Thyroid gland (tissue), 4 donors: ENCODE measurements at regions not wholly inside any gene's neighbourhood (a gene's known extent, or its start where the extent isn't known, plus 50 kb on each side); places are given as distances from the start of the nearest gene placed in this dataset.

ENCODE experiments used
- DNase-seq, 2 donors: peaks; one replicate each; pipeline ENCODE4 v3.0.0-alpha.2; 2019
- H3K27ac ChIP-seq, 3 donors: fragments of 200-600 bp; sonication (generic); 1 replicate in 2 of 3; 2 replicates in 1 of 3; pipeline ENCODE4 v1.5.1; 2016 to 2019; ENCODE audit warnings: mild to moderate bottlenecking in 1 of 3, moderate library complexity in 1 of 3
- H3K27me3 ChIP-seq: fragments of 200-600 bp; sonication (generic); one replicate; pipeline ENCODE4 v1.5.1; 2019
- H3K36me3 ChIP-seq, 2 donors: fragments of 200-600 bp; sonication (generic); one replicate each; pipeline ENCODE4 v1.5.1; 2016 to 2019
- H3K4me1 ChIP-seq, 2 donors: fragments of 200-600 bp; sonication (generic); one replicate each; pipeline ENCODE4 v1.5.1; 2017 to 2019
- H3K4me3 ChIP-seq, 3 donors: fragments of 200-600 bp; sonication (generic); replicated peaks in 1 of 3; 1 replicate in 2 of 3; 2 replicates in 1 of 3; pipeline ENCODE4 v1.5.1; 2016; ENCODE audit warnings: mild to moderate bottlenecking in 1 of 3
- H3K9me3 ChIP-seq: fragments of 200-600 bp; sonication (generic); one replicate; pipeline ENCODE4 v1.5.1; 2017
- POLR2A ChIP-seq, 2 donors: fragments of 450-650 bp; IDR thresholded peaks; one replicate each; pipeline ENCODE4 v1.6.1; 2017; ENCODE audit warnings: antibody characterized with exemption in 2 of 2, mild to moderate bottlenecking in 2 of 2, moderate library complexity in 1 of 2
- WGBS, 2 donors: methylation state at CpG; one replicate each; pipeline ENCODE4 v1.1.5; 2017; 5-methylcytosine and 5-hydroxymethylcytosine counted together
- intact Hi-C: fragments of 100-400 bp; cut with DNase I; formaldehyde crosslinking; loops from one replicate; pipeline ENCODE4 v1.15.1; 2023
- TF ChIP-seq, protein P1 (sequence below), 6 experiments: fragments of 200-600 bp in 3 of 6; fragments of 450-650 bp in 3 of 6; sonication (generic) in 3 of 6; IDR thresholded peaks; one replicate each; pipeline ENCODE4 v1.5.1; 2016 to 2019; ENCODE audit warnings: antibody characterized with exemption in 6 of 6, mild to moderate bottlenecking in 2 of 6, inconsistent platforms in 1 of 6, moderate library complexity in 1 of 6

GRCh38 chr3:151611419-151611818, 122.3 kb upstream of the AADACL2 start:
- TF ChIP-seq, protein P1, sequence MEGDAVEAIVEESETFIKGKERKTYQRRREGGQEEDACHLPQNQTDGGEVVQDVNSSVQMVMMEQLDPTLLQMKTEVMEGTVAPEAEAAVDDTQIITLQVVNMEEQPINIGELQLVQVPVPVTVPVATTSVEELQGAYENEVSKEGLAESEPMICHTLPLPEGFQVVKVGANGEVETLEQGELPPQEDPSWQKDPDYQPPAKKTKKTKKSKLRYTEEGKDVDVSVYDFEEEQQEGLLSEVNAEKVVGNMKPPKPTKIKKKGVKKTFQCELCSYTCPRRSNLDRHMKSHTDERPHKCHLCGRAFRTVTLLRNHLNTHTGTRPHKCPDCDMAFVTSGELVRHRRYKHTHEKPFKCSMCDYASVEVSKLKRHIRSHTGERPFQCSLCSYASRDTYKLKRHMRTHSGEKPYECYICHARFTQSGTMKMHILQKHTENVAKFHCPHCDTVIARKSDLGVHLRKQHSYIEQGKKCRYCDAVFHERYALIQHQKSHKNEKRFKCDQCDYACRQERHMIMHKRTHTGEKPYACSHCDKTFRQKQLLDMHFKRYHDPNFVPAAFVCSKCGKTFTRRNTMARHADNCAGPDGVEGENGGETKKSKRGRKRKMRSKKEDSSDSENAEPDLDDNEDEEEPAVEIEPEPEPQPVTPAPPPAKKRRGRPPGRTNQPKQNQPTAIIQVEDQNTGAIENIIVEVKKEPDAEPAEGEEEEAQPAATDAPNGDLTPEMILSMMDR (IDR thresholded peaks at IDR 0.05), result no peak
- TF ChIP-seq POLR2A (IDR thresholded peaks at IDR 0.05), result no peak
- WGBS, 2 donors, result 80 to 82% methylated on average over 3 of the region's 3 CpGs
- no peaks in the 10 kb centered on the region for H3K36me3 ChIP-seq
- no peak overlapping the region for H3K4me3 ChIP-seq
- H3K4me1 ChIP-seq, result no peaks in the 10 kb centered on the region
- H3K27me3 ChIP-seq, result no peaks in the 10 kb centered on the region
- no peak overlapping the region for H3K27ac ChIP-seq
- intact Hi-C loops, result no loop called here
- H3K9me3 ChIP-seq, result no peaks in the 10 kb centered on the region
- DNase-seq, result no peak

GRCh38 chr3:151609491-151609890, 124.2 kb upstream of the AADACL2 start:
- H3K9me3 ChIP-seq, result no peaks in the 10 kb centered on the region
- H3K4me3 ChIP-seq, result no peak overlapping the region
- H3K4me1 ChIP-seq, result no peaks in the 10 kb centered on the region
- no peaks in the 10 kb centered on the region for H3K27me3 ChIP-seq
- DNase-seq, result no peak
- H3K36me3 ChIP-seq, result no peaks in the 10 kb centered on the region
- H3K27ac ChIP-seq, result no peak overlapping the region
- TF ChIP-seq POLR2A (IDR thresholded peaks at IDR 0.05), result no peak
- intact Hi-C loops, result no loop called here
- WGBS, 2 donors, result 94 to 98% methylated on average over 2 of the region's 2 CpGs

- no peak for TF ChIP-seq POLR2A (IDR thresholded peaks at IDR 0.05)
- TF ChIP-seq, protein P1 (IDR thresholded peaks at IDR 0.05), result no peak
- WGBS, 2 donors, result 88 to 89% methylated on average over 1 of the region's 1 CpG
- no peak for DNase-seq
- H3K4me1 ChIP-seq, result no peaks in the 10 kb centered on the region
- H3K9me3 ChIP-seq, result no peaks in the 10 kb centered on the region
- no peak overlapping the region for H3K27ac ChIP-seq
- intact Hi-C loops, result no loop called here
- H3K4me3 ChIP-seq, result no peak overlapping the region
- no peaks in the 10 kb centered on the region for H3K27me3 ChIP-seq
- no peaks in the 10 kb centered on the region for H3K36me3 ChIP-seq
These were observed 128.8 kb upstream of the AADACL2 start for GRCh38 chr3:151604891-151605290.

GRCh38 chr3:151600783-151601182, 132.9 kb upstream of the AADACL2 start:
- Histone ChIP-seq H3K4me1 (no peaks in the 10 kb centered on the region), H3K4me3 (no peak overlapping the region), H3K27me3 (no peaks in the 10 kb centered on the region), H3K36me3 (no peaks in the 10 kb centered on the region), H3K27ac (no peak overlapping the region), H3K9me3 (no peaks in the 10 kb centered on the region)
- DNase-seq, result no peak
- intact Hi-C loops, result no loop called here
- TF ChIP-seq, protein P1 (IDR thresholded peaks at IDR 0.05), result no peak
- TF ChIP-seq POLR2A (IDR thresholded peaks at IDR 0.05), result no peak

- intact Hi-C loops, result no loop called here
- H3K27me3 ChIP-seq, result no peaks in the 10 kb centered on the region
- no peak overlapping the region for H3K4me3 ChIP-seq
- H3K36me3 ChIP-seq, result no peaks in the 10 kb centered on the region
- WGBS, 2 donors, result 60 to 70% methylated on average over 7 of the region's 7 CpGs
- H3K27ac ChIP-seq, result no peak overlapping the region
- TF ChIP-seq, protein P1 (IDR thresholded peaks at IDR 0.05), result no peak
- no peak for TF ChIP-seq POLR2A (IDR thresholded peaks at IDR 0.05)
- H3K9me3 ChIP-seq, result no peaks in the 10 kb centered on the region
- H3K4me1 ChIP-seq, result no peaks in the 10 kb centered on the region
- no peak for DNase-seq
These were observed 134.5 kb upstream of the AADACL2 start for GRCh38 chr3:151599103-151599672.

DNA sequence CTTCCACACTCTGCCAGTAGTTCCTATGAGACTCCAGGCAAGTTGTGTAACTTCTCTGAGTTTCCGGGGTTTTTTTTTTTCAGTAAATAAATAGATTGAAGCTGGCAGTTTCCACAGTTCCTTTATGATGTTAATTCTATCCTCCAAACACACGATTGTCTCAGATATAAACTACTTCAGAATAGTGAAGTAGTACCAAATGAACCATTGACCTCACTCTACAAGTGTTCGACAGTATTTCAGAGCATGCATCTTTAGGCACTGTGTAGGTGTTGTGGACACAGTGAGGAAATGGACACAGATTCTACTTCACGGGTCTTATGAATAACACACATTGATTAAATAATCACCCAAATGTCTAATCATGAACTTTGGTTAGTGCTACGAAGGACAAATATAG, 136.1 kb upstream of the IGSF10 start:
- intact Hi-C loops, result no loop called here
- H3K36me3 ChIP-seq, result no peaks in the 10 kb centered on the region
- H3K4me3 ChIP-seq, result no peak overlapping the region
- WGBS, 2 donors, result 84 to 89% methylated on average over 5 of the region's 5 CpGs
- TF ChIP-seq, protein P1 (IDR thresholded peaks at IDR 0.05), result no peak
- no peak for TF ChIP-seq POLR2A (IDR thresholded peaks at IDR 0.05)
- DNase-seq, result no peak
- no peaks in the 10 kb centered on the region for H3K27me3 ChIP-seq
- H3K4me1 ChIP-seq, result no peaks in the 10 kb centered on the region
- no peak overlapping the region for H3K27ac ChIP-seq
- no peaks in the 10 kb centered on the region for H3K9me3 ChIP-seq
